ENCODE measurements at regions not wholly inside any gene's neighbourhood (a gene's known extent, or its start where the extent isn't known, plus 50 kb on each side); places are given as distances from the start of the nearest gene placed in this dataset.

- no peaks in the 10 kb centered on the region for H3F3A ChIP-seq (ENCODE audit: low read depth)
- no peaks in the 10 kb centered on the region for H3K9me2 ChIP-seq (replicated peaks; ENCODE audit: low read depth, low read length)
- H3K9me3 ChIP-seq (ENCODE audit: insufficient read depth, low read depth, low read length): no peaks in the 10 kb centered on the region
- H3K4me1 ChIP-seq (ENCODE audit: insufficient read depth, low read length, poor library complexity, severe bottlenecking): peaks cover 20% of the 10 kb centered on the region
- peaks cover 27% of the 10 kb centered on the region for H3K27me3 ChIP-seq (ENCODE audit: insufficient read depth, low read length, poor library complexity, severe bottlenecking)
- H3K79me2 ChIP-seq (ENCODE audit: insufficient read depth, low read length): no peaks in the 10 kb centered on the region
- H3K9ac ChIP-seq (ENCODE audit: low read depth, low read length, poor library complexity, severe bottlenecking): no peak overlapping the region
- H3K4me3 ChIP-seq (ENCODE audit: low read length, poor library complexity, severe bottlenecking): no peak overlapping the region
- H3K4me2 ChIP-seq (ENCODE audit: low read depth, low read length, poor library complexity, severe bottlenecking): no peak overlapping the region
- H2AFZ ChIP-seq (ENCODE audit: low read length): no peak overlapping the region
- TF ChIP-seq EZH2phosphoT487 (IDR thresholded peaks at IDR 0.05; ENCODE audit: borderline replicate concordance) (no peak), CTCF (conservative IDR thresholded peaks at IDR 0.05; ENCODE audit: low read length) (no peak)
- no peaks in the 10 kb centered on the region for H3K36me3 ChIP-seq (ENCODE audit: insufficient read depth, low read length)
- H4K20me1 ChIP-seq (ENCODE audit: insufficient read depth, low read length, poor library complexity, severe bottlenecking): no peaks in the 10 kb centered on the region
Observed at GRCh38 chr9:4420351-4420750, 69.9 kb upstream of the SLC1A1 start.

DNA sequence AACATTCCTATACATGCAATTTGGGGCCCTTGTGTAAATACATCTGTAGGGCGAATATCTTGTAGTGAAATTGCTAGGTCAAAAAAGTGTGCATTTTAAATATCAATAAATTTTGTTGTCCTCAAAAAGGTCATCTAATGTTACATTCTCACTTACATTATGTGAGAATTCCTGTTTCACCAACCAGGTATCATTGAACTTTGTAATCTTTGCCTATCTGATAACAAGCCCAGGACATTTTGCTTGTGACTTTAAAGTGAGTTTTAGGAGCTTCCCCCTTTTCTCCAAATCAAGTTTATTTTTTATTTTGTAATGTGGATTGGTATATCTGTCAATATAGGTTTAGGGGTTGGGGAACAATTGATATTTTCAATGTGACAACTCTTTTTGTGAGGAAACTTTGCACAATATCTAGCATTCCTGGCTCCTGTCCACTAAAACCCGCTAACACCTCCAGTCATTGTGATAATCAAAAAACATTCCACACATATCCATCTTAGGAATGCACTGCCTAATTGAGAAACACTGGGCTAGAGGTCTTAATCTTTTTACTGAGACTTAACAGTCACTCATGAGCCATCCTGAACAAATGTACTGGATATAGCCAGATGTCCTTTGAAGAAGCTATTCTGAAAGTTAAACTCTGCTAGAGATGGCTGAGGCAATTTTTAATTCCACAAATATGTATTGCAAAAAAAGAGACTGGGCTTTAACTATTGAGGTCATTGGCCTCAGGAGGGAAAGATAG lies 72.5 kb upstream of the SLC1A1 start:
- TF ChIP-seq CTCF (conservative IDR thresholded peaks at IDR 0.05; ENCODE audit: low read length) (no peak), EZH2phosphoT487 (IDR thresholded peaks at IDR 0.05; ENCODE audit: borderline replicate concordance) (no peak)
- H3K9ac ChIP-seq (ENCODE audit: low read depth, low read length, poor library complexity, severe bottlenecking): no peak overlapping the region
- H2AFZ ChIP-seq (ENCODE audit: low read length): no peak overlapping the region
- peaks cover 10% of the 10 kb centered on the region for H3K27me3 ChIP-seq (ENCODE audit: insufficient read depth, low read length, poor library complexity, severe bottlenecking)
- H3F3A ChIP-seq (ENCODE audit: low read depth): no peaks in the 10 kb centered on the region
- H3K9me3 ChIP-seq (ENCODE audit: insufficient read depth, low read depth, low read length): no peaks in the 10 kb centered on the region
- H3K79me2 ChIP-seq (ENCODE audit: insufficient read depth, low read length): no peaks in the 10 kb centered on the region
- no peaks in the 10 kb centered on the region for H3K36me3 ChIP-seq (ENCODE audit: insufficient read depth, low read length)
- H4K20me1 ChIP-seq (ENCODE audit: insufficient read depth, low read length, poor library complexity, severe bottlenecking): no peaks in the 10 kb centered on the region
- H3K4me1 ChIP-seq (ENCODE audit: insufficient read depth, low read length, poor library complexity, severe bottlenecking): peaks cover 20% of the 10 kb centered on the region
- no peak overlapping the region for H3K4me2 ChIP-seq (ENCODE audit: low read depth, low read length, poor library complexity, severe bottlenecking)
- H3K9me2 ChIP-seq (replicated peaks; ENCODE audit: low read depth, low read length): no peaks in the 10 kb centered on the region
- H3K4me3 ChIP-seq (ENCODE audit: low read length, poor library complexity, severe bottlenecking): no peak overlapping the region

DNA sequence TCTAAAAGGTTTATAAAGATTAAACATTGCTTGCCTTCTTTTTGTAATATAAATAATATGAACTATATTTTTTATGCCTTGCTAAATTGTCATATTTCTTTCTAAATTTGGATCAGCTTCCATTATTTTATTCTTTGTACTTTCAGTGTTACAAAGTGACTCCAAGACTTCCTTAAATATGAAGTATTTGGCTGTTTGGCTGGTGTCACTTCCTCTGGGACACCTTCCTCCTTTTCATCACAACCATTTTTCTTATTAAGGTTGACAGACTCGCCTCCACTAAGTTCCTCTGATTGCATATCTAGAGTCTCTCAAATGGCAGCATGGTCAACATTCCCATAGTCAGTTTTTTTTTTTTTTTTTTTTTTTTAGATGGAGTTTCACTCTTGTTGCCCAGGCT lies 73.8 kb upstream of the SLC1A1 start:
- Histone ChIP-seq H2AFZ (ENCODE audit: low read length) (no peak overlapping the region), H3K27me3 (ENCODE audit: insufficient read depth, low read length, poor library complexity, severe bottlenecking) (peaks cover 10% of the 10 kb centered on the region), H3K4me1 (ENCODE audit: insufficient read depth, low read length, poor library complexity, severe bottlenecking) (peaks cover 7% of the 10 kb centered on the region), H3K4me2 (ENCODE audit: low read depth, low read length, poor library complexity, severe bottlenecking) (no peak overlapping the region), H3K4me3 (ENCODE audit: low read length, poor library complexity, severe bottlenecking) (no peak overlapping the region), H3K9ac (ENCODE audit: low read depth, low read length, poor library complexity, severe bottlenecking) (no peak overlapping the region), H3F3A (ENCODE audit: low read depth) (no peaks in the 10 kb centered on the region), H3K36me3 (ENCODE audit: insufficient read depth, low read length) (no peaks in the 10 kb centered on the region), H3K9me3 (ENCODE audit: insufficient read depth, low read depth, low read length) (no peaks in the 10 kb centered on the region), H3K79me2 (ENCODE audit: insufficient read depth, low read length) (no peaks in the 10 kb centered on the region), H4K20me1 (ENCODE audit: insufficient read depth, low read length, poor library complexity, severe bottlenecking) (no peaks in the 10 kb centered on the region), H3K9me2 (replicated peaks; ENCODE audit: low read depth, low read length) (no peaks in the 10 kb centered on the region)
- no peak for TF ChIP-seq CTCF (conservative IDR thresholded peaks at IDR 0.05; ENCODE audit: low read length)
- no peak for TF ChIP-seq EZH2phosphoT487 (IDR thresholded peaks at IDR 0.05; ENCODE audit: borderline replicate concordance)

All from Loucy (cell line).